BE2C (cell line): ENCODE measurements at regions not wholly inside any gene's neighbourhood (a gene's known extent, or its start where the extent isn't known, plus 50 kb on each side); places are given as distances from the start of the nearest gene placed in this dataset.
A peak's percentile ranks its signal among the peaks of the same experiment; 100 is the strongest.

Experiments
- DNase-seq: peaks from one replicate; pipeline ENCODE4 v3.0.0-alpha.2; 2020
- H3K27me3 ChIP-seq: fragments of 250-450 bp; sonication (Bioruptor Pico); 2 replicates; pipeline ENCODE4 v1.5.1; 2020; ENCODE audit warnings: mild to moderate bottlenecking
- H3K36me3 ChIP-seq: fragments of 250-450 bp; sonication (Bioruptor Pico); 2 replicates; pipeline ENCODE4 v1.5.1; 2020; ENCODE audit warnings: mild to moderate bottlenecking
- H3K4me1 ChIP-seq: fragments of 250-450 bp; sonication (Bioruptor Pico); 2 replicates; pipeline ENCODE4 v1.5.1; 2020
- H3K4me3 ChIP-seq: 2 replicates; pipeline ENCODE4 v1.5.1; 2011; ENCODE audit warnings: low read depth, low read length
- H3K9me3 ChIP-seq: fragments of 250-450 bp; sonication (Bioruptor Pico); 2 replicates; pipeline ENCODE4 v1.5.1; 2020
- TF ChIP-seq, protein P1 (sequence below): IDR thresholded peaks from 2 replicates; pipeline ENCODE4 v1.5.1; 2012; ENCODE audit warnings: mild to moderate bottlenecking, low read depth, low read length

DNA sequence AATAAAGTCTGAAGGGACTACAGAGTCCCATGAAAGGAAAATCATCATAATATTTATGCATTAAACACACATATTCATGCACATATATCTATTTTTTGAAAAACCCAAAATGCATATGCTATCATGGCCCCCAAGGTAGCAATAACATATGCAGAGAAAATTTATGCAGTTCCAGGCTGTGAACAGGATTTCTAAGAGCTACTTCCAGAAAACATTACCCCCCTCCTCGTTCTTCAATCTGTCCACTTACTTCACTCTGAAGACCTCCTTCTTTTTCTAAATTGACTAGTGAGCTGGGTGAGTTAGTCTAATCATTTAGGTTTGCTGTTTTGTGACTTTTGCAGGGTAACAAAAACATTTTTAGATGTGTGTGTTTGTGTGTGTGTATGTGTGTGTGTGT, 376.4 kb upstream of the ZEB2 start:
- Histone ChIP-seq H3K9me3 (no peaks in the 10 kb centered on the region), H3K27me3 (no peaks in the 10 kb centered on the region), H3K4me3 (no peak overlapping the region), H3K4me1 (no peaks in the 10 kb centered on the region), H3K36me3 (no peaks in the 10 kb centered on the region)
- TF ChIP-seq, protein P1, sequence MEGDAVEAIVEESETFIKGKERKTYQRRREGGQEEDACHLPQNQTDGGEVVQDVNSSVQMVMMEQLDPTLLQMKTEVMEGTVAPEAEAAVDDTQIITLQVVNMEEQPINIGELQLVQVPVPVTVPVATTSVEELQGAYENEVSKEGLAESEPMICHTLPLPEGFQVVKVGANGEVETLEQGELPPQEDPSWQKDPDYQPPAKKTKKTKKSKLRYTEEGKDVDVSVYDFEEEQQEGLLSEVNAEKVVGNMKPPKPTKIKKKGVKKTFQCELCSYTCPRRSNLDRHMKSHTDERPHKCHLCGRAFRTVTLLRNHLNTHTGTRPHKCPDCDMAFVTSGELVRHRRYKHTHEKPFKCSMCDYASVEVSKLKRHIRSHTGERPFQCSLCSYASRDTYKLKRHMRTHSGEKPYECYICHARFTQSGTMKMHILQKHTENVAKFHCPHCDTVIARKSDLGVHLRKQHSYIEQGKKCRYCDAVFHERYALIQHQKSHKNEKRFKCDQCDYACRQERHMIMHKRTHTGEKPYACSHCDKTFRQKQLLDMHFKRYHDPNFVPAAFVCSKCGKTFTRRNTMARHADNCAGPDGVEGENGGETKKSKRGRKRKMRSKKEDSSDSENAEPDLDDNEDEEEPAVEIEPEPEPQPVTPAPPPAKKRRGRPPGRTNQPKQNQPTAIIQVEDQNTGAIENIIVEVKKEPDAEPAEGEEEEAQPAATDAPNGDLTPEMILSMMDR: no peak
- no peak for DNase-seq

DNA sequence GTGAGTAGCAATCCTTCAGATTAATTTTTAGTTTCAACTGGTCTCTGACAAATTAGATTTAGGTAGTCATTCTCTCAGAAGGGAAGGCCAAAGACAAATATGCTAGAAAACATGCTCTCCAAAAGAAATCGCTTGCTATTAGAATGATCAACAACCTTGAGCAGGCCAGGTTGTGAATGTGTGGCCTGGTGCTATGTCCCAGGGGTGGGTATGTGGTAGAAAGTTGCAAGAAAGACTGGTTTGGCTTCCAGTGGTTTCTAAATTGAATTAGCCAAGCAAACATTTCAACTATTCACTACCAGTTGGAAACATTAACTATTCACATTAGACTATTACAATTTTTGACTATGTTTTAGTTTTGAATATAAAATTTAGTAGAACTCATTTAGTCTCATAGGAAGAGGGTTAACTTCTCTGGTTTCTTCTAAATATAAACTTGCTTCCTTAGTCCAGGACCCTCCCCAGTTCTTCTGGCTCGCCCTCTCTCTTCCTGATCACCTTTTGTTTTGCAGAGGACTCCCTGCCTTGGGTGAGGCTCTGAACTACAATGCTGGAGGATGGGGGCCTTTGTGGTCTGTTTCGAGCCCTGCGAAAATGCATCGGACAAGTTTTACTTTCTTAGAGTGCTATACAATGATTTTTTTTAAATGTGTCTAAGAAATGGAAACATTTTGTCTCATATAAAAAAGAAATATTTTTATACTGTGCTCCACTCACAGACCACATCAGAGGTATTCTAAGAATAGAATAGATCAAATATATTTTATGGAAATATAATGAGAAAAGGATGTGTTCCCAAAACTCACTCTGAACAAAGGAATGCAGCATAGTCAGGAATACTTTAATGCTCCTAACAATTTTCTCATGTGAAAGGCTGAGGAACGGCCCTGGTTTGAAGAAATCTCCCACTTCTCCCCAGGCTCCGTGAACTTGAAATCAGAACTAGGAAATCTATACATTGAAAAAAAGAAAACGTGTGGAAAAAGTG, 375.0 kb upstream of the ZEB2 start:
- H3K4me3 ChIP-seq: no peak overlapping the region
- H3K36me3 ChIP-seq: no peaks in the 10 kb centered on the region
- no peaks in the 10 kb centered on the region for H3K27me3 ChIP-seq
- no peak for DNase-seq
- no peaks in the 10 kb centered on the region for H3K4me1 ChIP-seq
- H3K9me3 ChIP-seq: no peaks in the 10 kb centered on the region
- TF ChIP-seq, protein P1: no peak

DNA sequence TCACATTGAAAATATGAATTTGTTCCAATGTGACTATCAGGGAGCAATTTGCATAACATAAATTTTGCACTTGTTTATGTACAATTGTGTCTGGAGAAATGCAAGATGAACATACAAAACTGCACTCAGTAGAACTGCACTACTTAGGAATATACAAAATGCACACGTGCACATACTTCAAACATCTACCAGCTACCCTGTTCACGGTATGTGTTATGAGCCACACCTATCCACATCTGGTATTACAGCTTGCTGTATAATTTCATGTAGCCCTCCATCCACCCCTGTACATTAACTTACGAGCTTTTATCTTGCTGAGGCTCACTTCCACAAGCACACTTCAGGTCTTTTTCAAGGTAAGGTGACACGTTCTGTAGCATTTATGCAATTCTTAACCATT, 373.5 kb upstream of the ZEB2 start:
- Histone ChIP-seq H3K9me3 (no peaks in the 10 kb centered on the region), H3K27me3 (no peaks in the 10 kb centered on the region), H3K4me3 (no peak overlapping the region), H3K4me1 (no peaks in the 10 kb centered on the region), H3K36me3 (no peaks in the 10 kb centered on the region)
- TF ChIP-seq, protein P1: no peak
- DNase-seq: no peak

DNA sequence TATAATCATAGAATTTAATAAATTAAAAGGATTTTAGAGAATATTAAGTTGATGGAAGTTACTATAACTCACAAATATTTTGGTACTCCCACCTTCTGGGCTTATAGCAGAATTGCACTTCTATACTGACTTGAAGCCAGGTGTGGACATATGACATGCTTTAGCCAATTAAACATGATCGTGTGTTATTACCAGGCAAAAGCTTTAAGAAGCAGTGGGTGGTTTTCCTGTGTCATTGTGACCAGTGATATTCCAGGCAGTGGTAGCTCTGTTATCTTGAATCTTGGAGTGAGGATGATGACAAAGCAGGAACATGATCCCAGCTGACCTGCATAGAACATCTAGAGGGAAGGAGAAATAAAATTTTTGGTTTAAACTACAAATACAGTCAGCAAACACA, 370.9 kb upstream of the ZEB2 start:
- Histone ChIP-seq H3K27me3 (no peaks in the 10 kb centered on the region), H3K4me3 (no peak overlapping the region), H3K4me1 (no peaks in the 10 kb centered on the region), H3K9me3 (no peaks in the 10 kb centered on the region), H3K36me3 (no peaks in the 10 kb centered on the region)
- TF ChIP-seq, protein P1: peak; percentile 27; the same call in 1 of the 2 replicates
- no peak for DNase-seq

DNA sequence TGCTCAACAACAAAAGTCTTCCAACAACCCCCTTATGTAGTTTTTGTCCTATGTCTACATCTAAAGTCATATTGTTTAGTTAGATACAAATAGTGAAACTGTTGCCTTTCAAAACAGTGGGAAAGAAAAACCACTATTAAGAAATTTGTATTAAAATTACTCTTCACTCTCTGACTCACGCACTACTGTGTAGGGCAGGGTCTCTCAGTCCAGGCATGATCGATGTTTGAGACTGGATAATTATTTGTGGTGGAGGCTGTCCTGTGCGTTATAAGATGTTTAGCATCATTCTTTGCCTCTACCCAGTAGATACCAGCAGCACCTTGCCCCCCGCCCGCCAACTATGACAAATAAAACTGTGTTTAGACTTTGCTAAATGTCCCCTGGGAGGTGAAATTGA, 369.4 kb upstream of the ZEB2 start:
- H3K4me1 ChIP-seq: no peaks in the 10 kb centered on the region
- DNase-seq: no peak
- H3K27me3 ChIP-seq: no peaks in the 10 kb centered on the region
- TF ChIP-seq, protein P1: no peak
- no peaks in the 10 kb centered on the region for H3K36me3 ChIP-seq
- no peaks in the 10 kb centered on the region for H3K9me3 ChIP-seq
- H3K4me3 ChIP-seq: no peak overlapping the region

DNA sequence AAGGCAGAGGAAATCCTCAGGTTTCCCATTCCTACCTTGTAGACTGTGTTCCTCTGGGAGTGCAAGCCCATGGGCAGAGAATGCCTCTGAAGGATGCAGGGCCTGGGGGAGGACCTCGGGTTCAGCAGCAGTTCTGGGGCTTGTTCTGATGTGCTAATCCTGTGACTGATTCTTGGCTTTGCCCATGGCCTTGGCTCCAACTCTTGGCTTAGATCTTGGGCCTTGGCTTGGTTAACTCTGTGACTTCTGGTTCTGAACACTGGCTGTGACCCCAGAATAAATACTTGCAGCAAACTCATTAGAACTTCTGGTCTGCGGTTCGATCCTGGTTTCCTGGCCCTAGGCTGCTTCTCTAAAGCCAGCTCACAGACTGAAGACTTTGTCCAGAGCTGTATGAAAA, 366.9 kb upstream of the ZEB2 start:
- TF ChIP-seq, protein P1: no peak
- no peak for DNase-seq
- H3K27me3 ChIP-seq: no peaks in the 10 kb centered on the region
- no peaks in the 10 kb centered on the region for H3K4me1 ChIP-seq
- no peaks in the 10 kb centered on the region for H3K9me3 ChIP-seq
- H3K4me3 ChIP-seq: no peak overlapping the region
- no peaks in the 10 kb centered on the region for H3K36me3 ChIP-seq
